NCI-H2171 treated with DMSO at 0.1 percent for 48 hours (cell line): ENCODE measurements at regions not wholly inside any gene's neighbourhood (a gene's known extent, or its start where the extent isn't known, plus 50 kb on each side); places are given as distances from the start of the nearest gene placed in this dataset.

Source experiments
- DNase-seq: peaks from one replicate; lab custom pipeline; 2025; lab: John Stamatoyannopoulos, UW

DNA sequence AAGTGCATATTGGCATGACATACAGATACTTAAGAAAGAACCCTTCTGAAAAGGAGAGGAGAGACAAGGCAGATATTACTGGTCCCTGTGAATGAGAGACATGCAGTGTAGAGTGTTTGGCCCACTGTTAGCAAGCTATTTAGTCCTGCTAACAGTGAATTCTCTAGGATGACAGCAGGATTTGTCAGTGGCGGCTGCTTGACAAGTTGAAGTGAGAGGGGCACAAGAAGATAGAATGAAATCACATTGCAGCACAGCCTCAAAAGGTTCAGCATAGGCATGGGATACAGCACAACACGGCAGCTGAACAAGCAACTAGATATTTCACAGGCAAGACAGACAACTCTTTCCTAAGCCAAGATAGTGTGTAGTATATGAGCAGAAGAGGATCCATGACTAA lies 407.9 kb downstream of the PLA2G4A start:
- DNase-seq, result no peak

DNA sequence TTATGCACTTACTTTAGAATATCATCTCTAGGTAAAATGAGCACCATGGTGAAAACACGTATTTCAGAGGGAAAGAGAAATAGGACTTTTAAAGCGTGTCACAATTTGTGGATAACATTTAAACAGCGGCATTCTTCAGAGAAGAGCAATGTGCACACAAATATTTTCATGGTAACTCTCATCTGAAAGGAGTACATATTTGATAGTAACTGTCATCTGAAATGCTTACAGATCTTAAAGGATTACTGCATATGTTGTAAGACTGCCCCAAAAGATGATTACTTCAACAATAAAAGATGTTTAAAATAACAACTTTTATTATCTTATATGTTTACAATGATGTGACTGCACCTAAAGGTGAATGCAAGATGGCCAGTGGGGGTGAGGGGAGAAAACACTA lies 408.8 kb downstream of the PLA2G4A start:
- DNase-seq, result no peak

DNA sequence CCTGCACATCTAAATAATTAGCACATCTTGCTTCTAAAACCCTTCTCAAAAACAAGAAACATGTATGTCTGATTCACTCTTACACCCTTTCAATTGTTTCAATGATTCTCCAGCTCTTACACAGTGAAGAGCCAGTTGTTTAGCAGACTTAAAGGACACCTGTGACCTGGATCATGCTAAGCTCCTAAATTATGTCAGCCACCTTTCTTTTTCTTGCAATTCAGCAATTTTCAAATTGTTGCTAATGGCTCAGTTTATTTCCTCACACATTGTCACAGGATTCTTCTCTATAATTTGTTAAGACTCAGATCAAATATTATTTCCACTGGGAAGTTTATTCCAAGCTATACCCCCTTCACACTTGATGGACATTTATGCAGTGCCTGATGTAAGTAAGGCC lies 413.2 kb downstream of the PLA2G4A start:
- DNase-seq, result no peak

DNA sequence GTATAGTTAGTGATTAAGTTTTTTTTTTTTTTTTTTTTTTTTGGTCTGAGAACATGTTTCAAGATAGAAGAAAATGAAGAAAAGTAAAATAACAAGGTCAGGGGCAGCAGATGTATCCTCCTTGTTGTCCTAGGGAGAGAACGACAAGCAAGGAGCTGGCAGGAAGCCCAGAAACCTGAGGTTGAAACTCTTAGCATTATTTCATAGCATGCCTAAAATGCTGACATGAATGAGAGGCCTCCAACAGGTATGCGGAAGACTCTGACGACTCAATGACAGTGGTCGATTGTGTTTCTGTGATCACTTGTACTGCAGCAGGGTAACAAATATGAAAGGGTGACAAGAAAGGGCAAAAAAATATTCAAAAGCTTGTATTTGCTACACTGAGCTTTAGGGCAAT lies 415.9 kb downstream of the PLA2G4A start:
- peak; percentile 88 for DNase-seq

DNA sequence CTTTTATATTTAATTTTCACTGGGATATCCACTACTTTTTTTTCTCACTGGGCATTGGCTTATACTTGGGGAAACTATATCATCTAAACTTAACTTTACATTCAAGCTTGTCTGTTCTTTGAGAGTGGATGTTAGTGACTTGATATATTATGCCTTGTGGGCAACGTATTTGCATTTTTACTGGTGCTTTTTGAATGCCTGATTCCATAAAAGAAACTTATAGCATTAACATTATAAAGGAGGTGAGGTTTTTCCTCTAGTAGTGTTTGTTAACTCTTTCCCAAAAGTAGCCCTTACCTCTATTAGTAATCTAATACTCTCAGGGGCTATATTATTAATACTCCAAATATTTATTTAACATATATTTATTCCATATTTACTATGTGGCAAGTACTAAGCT lies 416.5 kb downstream of the PLA2G4A start:
- DNase-seq, result no peak

DNA sequence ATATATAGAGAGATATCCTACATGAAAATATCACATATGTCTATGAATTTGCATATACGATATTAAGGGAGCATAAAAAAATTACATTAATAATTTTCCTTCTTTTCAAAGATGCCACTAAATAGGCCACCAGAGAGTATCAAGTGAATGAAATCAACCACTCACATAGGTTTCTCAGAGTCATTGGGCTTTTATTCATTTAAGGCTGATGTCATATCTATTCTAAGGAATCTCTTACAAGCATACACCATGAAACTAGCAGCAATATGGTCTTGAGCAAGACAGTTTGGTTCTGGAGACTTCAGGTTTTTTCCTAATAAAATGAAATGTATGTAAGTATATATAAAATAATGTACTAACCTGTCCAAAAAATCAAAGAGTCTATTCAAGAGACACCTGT lies 420.4 kb downstream of the PLA2G4A start:
- no peak for DNase-seq

DNA sequence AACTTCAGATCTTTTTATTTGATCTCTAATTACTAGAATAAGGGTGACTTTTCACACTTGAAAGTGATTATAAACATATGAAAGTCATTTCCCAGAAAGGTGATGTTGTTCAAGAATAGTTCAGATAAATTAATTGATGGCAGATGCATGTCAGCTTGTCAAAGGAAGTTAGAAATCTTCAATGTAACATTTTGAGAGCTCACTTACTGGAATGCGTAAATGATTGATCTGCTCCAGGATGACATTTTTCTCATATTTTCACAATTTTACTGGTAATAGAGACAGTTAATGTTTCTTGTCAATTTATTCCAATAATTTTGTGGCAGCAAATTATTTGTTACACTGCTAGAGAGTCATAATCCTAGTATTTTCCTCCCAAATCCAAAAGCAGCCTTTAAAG lies 424.2 kb downstream of the PLA2G4A start:
- no peak for DNase-seq

DNA sequence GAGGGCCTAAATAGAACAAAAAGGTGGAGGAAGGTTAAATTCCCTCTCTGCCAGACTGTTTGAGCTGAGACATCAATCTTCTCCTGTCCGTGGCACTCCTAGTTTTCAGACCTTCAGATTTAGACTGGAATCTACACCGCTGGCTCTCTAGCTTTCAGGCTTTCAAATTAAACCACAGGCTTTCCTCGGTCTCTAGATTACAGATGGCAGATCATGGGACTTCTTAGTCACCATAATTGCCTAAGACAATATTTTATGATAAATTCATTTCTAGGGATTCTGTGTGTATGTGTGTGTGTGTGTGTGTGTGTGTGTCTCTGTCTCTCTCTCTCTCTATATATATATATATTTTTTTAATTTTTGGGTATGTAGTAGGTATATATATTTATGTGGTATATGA lies 428.7 kb downstream of the PLA2G4A start:
- DNase-seq, result no peak

DNA sequence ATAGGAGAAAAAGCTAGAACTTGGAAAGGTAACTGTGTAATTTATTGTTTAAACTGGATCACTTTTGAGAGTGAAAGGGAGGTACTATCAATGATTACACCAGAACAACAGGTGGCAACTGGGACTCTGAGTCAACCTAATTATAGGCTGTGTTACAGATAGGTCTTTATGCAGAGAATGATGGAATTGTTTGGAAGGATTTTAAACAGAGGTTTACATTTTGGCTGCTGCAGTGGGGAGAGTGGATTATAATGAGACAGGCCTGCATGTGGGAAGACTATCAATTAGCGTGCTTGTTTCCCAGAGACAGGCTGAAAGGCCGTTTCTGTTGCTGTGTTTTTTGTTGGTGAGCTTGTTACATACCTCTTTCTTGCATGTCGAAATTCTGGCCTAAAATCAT lies 432.9 kb downstream of the PLA2G4A start:
- peak; percentile 25 for DNase-seq

DNA sequence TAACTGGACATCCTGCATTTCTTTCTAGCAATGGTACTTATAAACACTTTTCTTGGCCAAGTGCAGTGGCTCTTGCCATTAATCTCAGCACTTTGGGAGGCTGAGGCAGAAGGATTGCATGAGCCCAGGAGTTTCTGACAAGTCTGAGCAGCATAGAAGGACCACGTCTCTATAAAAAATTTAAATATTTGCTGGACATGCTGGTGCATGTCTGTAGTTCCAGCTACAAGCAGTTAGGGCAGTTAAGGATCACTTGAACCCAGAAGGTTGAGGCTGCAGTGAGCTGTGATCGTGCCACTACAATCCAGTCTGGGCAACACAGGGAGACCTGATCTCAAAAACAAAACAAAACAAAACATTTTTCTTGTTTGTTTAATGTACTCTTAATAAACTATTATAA lies 434.0 kb downstream of the PLA2G4A start:
- no peak for DNase-seq

DNA sequence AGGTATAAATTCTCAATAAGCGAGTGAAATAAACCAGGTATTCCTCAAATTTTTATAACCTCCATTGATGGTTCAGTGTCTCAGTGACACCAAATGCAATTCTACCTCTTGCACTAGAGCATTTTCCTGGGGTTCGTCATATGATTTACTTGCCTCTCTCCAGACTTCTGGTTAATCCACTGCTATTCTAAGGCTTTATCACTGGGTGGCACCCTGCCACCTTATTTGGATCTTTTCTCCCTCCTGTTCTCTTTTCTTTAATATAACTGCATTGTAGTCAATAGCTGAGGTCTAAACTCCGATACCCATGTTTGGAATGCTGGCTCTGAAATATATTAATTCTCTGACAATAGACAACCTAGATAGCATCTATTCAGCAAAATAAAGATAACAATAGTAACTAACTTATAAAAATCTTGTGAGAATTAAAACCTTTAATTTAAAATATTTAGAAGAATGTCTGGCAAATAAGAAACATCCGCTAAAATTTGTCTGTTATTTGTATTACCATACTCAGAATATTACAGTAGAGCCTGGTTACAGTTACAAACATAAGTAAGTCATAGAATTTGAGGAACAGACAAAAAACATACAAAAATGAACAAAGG lies 436.4 kb downstream of the PLA2G4A start:
- peak; percentile 89 for DNase-seq

DNA sequence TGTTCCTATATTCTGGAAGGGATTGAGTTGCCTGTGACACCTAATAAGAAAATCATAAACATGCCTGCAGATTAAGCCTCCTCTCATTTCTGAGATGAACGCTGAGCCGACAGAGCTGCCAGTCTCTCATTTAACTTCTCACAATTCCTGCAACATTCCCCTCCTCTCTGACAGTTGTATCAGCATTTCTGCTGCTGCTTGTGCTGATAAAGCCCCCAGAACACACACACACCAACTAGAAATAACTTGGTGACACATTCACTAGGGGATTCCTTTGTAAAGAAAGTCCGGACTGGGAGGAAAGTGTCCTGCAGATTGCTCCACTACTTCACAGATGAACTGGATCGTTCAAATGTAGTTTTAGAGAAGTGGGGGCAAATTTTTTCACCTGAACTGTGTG lies 437.3 kb downstream of the PLA2G4A start:
- DNase-seq, result no peak

DNA sequence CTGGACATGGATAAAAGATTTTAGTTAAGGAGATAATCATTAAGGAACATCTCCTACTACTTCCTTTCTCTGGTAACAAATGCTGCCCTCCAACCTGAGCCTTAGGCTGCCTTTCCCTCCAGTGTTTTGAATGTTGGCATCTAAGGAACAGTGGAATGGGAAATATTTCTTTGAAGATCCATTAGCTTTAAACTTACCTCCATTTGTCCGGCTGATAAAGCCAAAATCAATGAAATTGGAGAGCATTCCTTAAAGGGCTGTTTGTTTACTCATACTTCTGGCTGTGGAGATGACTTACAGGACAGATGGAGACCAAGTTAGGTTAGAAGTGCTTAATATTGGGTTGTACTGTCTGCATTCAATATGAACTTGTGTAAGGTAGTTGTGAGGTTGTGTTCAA lies 439.1 kb downstream of the PLA2G4A start:
- DNase-seq, result no peak

DNA sequence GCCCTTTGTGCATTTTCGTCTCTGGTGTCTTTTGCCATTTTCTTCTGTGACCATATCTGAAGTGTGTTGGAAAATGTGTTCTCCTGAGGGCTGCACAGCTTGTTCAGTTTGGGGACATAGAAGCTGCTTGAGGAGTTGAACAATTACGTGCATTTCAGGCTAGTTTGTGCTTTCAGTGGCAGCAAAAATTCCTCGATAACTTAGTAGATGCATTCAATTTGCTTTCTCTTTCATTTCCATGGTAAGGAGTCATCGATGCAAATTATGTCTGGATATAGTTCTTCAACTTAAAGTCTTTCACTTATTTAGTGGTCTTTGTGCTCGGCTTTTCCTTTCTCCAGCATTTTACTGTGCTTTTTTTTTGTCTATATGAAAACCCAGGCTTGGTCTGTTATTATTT lies 441.5 kb downstream of the PLA2G4A start:
- DNase-seq, result no peak

DNA sequence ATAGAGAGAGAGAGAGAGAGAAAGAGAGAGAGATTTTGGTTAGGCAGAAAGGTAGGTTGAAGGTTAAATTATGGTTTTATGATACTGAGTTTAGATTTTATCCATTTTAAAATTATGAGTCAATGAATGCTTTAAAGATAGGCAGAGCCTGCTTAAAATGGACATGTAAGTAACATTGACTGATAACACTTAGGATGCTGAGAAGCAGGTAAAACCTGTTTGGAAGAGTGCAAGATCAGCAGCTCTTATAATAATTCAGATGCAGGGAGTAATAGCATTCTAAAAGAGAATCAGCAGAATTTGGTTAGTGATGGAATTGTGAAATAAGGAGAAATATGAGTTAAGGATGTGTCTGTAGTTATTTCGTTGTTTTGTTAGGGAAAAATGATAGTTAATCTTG lies 446.6 kb downstream of the PLA2G4A start:
- no peak for DNase-seq

DNA sequence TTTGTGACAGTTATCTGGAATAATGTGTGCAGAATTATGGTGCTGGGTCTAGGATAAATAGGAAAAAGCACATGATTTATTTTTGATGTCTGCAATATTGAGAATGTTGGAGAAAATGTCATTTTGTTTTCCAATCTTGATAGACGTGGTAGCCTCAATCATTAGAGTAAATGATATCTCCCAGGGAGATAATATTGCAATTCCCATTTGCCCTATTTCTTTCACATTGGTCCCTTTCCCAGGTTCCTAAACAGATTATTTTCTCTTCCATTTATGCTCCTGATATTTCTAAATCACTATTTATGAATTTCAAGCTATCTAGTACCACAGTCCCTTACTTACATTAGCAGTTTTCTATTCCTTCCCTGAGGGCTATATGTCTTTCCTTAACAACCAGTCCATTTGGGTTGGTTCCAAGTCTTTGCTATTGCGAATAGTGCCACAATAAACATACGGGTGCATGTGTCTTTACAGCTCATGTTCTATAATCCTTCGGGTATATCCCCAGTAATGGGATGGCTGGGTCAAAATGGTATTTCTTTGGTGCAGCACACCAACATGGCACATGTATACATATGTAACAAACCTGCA lies 447.3 kb downstream of the PLA2G4A start:
- DNase-seq, result no peak

DNA sequence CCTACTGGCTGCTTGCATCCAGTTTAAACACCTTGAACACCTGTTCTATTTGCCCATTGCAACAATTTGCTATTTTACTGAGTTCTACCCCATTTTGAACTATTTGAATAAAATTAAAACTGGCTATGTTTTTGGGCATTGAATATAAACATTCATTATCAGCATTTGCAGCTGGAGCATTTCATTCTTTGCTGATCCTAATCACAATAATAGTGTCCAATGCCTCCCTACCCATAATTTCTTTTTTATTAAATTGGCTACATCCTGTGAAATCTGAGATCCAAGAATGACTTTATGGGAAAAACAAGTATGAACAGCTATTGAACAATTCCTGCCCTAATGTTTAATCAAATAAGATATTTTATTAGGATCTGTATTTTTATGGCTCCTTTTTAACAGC lies 447.9 kb downstream of the PLA2G4A start:
- no peak for DNase-seq

DNA sequence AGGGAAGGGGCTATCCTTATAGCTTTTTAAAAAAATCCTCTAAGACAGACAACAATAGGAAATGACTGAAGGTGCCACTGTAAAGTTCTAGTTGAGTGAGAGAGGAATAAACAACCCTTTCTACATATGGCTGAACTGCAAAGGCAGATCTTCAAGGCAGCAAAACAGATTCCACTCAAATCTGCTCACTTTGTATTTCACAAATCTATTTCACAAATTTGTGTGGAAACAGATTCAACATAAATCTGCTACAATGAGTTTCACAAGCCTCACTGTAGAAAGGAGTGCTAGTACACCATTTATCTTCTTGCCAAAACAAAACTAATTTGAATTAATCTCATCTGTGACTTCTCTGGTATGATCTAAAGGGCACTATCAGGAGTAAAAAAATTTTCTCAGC lies 451.3 kb downstream of the PLA2G4A start:
- DNase-seq, result no peak

DNA sequence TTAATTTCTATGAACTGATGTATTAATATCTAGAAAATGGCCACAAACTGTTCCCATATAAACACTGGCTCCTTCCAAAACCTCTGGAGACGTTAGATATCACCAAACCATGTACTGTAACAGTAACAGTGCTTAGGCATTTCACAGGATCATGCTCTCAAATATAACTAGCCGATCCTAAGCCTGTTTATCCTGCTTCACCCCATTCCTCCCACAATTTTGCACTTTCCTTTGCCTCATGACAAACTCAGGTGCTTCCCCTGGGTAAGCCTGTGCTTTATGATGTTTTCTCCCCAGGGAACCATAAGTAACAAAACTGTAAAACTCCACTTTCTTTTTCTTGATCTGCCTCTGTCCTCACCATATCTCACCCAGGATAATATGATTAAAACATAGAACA lies 452.3 kb downstream of the PLA2G4A start:
- no peak for DNase-seq

DNA sequence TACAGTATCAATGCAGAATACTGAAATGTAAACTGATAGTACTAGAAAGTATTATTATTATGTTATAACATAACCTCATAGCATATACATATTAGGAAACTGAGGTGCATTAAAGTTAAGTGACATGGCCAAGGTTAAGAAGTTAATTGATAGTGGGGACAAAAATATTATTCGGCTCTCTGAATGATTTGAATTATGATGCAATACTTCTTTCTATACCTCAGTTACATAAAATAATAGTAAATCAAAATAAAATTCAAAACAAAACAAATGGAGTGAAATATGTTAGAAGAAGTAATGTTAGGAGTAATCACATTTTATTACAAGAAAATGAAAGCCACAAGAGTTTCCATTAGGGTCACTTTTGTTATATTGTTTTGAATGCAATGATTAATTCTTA lies 455.2 kb downstream of the PLA2G4A start:
- no peak for DNase-seq

DNA sequence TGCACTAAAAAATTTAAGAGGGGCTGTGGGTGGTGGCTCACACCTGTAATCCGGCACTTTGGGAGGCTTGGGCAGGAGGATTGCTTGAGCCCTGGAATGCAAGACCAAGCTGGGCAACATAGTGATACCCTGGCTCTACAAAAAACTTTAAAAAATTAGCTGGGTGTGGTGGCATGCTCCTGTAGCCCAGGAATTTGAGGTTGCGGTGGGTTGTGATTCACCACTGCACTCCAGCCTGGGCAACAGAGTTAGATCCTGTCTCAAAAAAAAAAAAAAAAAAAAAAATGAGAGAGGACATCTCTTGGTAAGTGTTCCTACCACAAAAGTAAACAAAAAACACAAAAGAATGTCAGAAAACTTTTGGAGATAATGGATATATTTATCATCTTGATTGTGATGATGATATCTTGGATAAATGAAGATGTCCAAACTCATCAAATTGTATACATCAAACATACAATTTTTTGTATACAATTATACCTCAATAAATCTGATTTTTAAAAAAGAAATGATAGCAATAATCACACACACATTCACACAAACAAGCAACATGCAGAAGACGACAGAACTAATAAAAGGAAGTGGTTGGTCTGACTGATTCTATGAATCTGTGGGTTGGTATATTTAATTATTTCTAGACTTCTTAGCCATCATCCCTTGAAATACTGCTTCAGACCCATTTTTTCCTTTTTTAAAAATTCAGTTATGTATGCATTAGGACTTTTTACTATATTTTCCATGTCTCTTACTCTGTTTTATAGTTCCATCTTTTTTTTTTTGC lies 465.9 kb downstream of the PLA2G4A start:
- DNase-seq, result no peak

DNA sequence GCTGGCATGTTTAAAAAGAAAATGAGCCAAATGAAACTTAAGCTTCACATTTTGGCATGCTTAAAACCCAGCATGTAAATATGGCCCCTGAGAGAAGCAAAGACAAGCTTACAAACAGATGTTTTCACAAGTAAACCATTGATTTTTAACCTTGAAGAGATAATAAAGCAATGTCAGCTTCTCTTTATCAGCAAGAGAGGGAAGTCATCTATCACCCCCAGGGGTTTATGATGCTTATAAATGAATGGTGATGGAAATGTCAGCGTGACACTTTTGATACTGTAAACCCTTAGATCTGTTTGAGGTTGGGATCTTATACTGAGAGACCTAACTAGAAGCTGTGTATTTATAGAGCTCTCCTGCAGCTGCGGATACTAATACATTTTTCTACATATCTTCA lies 471.3 kb downstream of the PLA2G4A start:
- DNase-seq, result peak; percentile 21

DNA sequence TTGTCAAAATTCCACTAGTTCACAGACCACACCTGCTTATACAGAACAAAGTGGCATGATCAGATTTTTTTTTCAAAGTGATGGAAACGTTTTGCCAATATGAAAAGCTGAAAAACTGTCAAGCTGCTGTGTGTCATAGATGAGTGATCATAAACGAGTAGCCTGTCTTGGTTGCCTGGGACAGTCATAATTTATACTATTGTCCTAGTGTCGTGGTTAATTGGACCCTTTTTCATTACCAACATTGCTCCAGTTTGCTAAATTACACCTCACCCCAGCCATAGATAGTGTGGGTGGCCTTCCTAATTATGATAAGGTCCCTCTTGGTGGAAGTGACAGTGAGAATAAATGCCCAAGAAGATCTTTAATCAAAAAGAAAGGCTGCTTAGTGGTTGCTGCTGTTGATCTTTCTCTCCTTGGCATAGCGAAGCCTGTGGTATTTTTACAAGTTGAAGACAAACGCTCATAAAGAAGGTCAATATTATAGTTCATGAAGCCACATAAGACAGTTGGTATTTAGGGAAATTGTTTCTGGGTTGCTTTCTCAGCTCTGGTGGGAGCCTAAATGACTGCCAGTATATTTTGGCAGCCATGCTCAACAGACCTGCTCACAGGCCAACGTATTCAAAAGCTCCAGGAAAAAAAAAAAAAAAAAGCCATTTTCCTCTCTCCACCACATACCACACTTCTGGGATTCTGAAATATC lies 478.1 kb downstream of the PLA2G4A start:
- DNase-seq, result no peak
